GM13976 (cell line): ENCODE measurements at regions not wholly inside any gene's neighbourhood (a gene's known extent, or its start where the extent isn't known, plus 50 kb on each side); places are given as distances from the start of the nearest gene placed in this dataset.

Source experiments
- DNase-seq: peaks from one replicate; pipeline ENCODE4 v3.0.0; 2012; ENCODE audit warnings: low spot score
- CTCF ChIP-seq: IDR thresholded peaks from 2 replicates; pipeline ENCODE4 v1.5.1; 2012; ENCODE audit warnings: borderline replicate concordance, mild to moderate bottlenecking; ENCODE audit not compliant: insufficient read depth; ENCODE audit errors: extremely low read depth, missing control alignments, control extremely low read depth
- in situ Hi-C: fragments of 300-500 bp; cut with MboI; formaldehyde crosslinking; loops from one replicate; pipeline ENCODE4 v1.12.0; 2022; ENCODE audit warnings: low sequenced_read_pairs, mixed read lengths, inconsistent platforms; ENCODE audit not compliant: unreplicated experiment

DNA sequence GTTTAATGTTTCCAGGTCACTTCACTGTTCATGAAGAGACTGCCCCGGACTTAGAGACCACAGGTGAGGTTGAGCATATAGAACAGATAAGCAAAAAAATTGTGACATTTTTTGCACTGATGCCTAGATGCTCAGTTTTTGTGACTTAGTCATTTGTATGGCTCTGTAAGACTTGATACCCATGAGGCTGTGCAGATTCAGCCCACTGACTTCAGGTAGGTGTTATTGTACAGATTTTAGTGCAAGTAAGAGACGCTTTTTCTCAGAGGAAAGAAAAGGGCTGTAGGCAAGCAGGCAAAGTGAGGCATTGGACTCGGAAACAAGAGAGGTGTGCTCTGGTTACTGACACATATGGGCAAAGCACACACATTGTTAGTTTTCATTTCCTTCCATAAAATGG lies 820.1 kb upstream of the SORCS1 start:
- TF ChIP-seq CTCF = no peak
- in situ Hi-C loops = no loop called here
- no peak for DNase-seq

DNA sequence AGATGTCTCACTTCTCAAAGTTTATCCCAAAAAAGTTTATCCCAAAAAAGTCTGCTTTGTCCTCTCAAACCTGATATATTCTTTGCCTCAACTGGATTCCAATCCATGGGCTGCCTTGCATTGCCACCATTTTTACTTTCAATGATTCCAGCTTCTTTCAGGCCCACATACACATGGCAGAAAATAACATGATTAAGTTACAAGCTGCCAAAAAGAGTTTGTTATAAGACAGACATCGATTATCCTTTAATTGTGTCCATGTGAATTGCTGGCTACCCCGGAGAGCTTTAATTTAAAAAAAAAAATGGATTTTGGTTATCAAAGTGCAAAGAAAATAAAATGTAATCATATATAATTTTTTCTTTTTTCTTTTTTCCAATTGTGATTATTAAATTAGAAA lies 819.6 kb upstream of the SORCS1 start:
- DNase-seq = no peak
- in situ Hi-C loops = no loop called here
- TF ChIP-seq CTCF = no peak

- no peak for TF ChIP-seq CTCF
- DNase-seq = no peak
- in situ Hi-C loops = no loop called here
Measured at GRCh38 chr10:107978455-107978854, 813.9 kb upstream of the SORCS1 start.

GRCh38 chr10:107971973-107972372 lies 807.5 kb upstream of the SORCS1 start:
- TF ChIP-seq CTCF = no peak
- no peak for DNase-seq
- in situ Hi-C loops = no loop called here

- in situ Hi-C loops = no loop called here
- TF ChIP-seq CTCF = no peak
- no peak for DNase-seq
Measured at GRCh38 chr10:107971411-107971810, 806.9 kb upstream of the SORCS1 start.

DNA sequence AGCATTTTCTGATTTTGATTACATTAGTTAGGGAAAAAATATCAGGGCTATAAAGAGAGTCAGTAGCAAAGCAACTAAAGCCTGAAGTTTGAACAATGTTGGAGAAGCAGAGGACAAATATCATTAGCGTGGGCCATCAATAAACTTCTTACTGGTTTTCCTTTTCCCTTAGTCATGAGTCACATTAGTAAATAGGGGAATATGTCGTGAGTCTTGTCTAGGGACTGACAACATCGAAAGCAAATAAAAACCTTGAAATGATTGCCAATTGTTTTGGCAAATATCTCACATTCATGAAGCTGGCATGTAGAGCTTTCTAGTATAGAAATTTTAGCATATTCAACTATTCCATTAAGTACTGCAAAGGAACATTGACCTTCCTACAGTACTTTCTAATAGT lies 806.0 kb upstream of the SORCS1 start:
- no peak for TF ChIP-seq CTCF
- in situ Hi-C loops = no loop called here
- no peak for DNase-seq

- in situ Hi-C loops = no loop called here
- TF ChIP-seq CTCF = no peak
- no peak for DNase-seq
Measured at GRCh38 chr10:107969936-107970335, 805.4 kb upstream of the SORCS1 start.
